Endothelial cell of umbilical vein (primary cell): ENCODE measurements at regions not wholly inside any gene's neighbourhood (a gene's known extent, or its start where the extent isn't known, plus 50 kb on each side); places are given as distances from the start of the nearest gene placed in this dataset.

Experiments used
- BruUV-seq: library from RNA; stranded (reverse); fragments of 400-500 nt; replicated peaks from 2 replicates; lab custom pipeline; 2021; lab: Mats Ljungman, UMichigan
- CTCF ChIA-PET: fragments of 300-600, 350-600 bp; sonication (Branson Sonifier 250); formaldehyde crosslinking; loops from one replicate; lab custom pipeline; 2021; ENCODE audit warnings: antibody characterized with exemption, inconsistent platforms; lab: Charles Lee
- POLR2A ChIA-PET: fragments of 300-600, 350-600 bp; sonication (Branson Sonifier 250); formaldehyde crosslinking; loops from one replicate; lab custom pipeline; 2021; ENCODE audit warnings: antibody characterized with exemption, inconsistent platforms; lab: Charles Lee
- DNase-seq: peaks from one replicate; pipeline ENCODE4 v3.0.0-alpha.2; 2011; ENCODE audit warnings: low read depth, low spot score
- FAIRE-seq: peaks from 2 replicates; lab custom pipeline; 2011; peaks lifted over from hg19 to GRCh38; lab: Jason Lieb, UNC
- H2AFZ ChIP-seq: 2 replicates; pipeline ENCODE4 v1.6.0; 2012; ENCODE audit warnings: low read depth, low read length, control low read depth, inconsistent platforms
- H3K27ac ChIP-seq: 2 replicates; pipeline ENCODE4 v1.5.1; 2011; ENCODE audit warnings: low read depth, mild to moderate bottlenecking, control low read depth, low read length, moderate library complexity; ENCODE audit not compliant: insufficient read depth
- H3K27me3 ChIP-seq, 2 experiments: 2 replicates each; pipeline versions ENCODE4 v1.6.0 to v1.6.1; 2011; ENCODE audit warnings: low read length in 2 of 2, mixed read lengths in 1 of 2; ENCODE audit not compliant: control insufficient read depth in 2 of 2, insufficient read depth in 2 of 2
- H3K36me3 ChIP-seq, 2 experiments: 2 replicates in 1 of 2; 3 replicates in 1 of 2; pipeline ENCODE4 v1.5.1; 2011; ENCODE audit warnings: low read length in 2 of 2, mild to moderate bottlenecking in 1 of 2, moderate library complexity in 1 of 2; ENCODE audit not compliant: control insufficient read depth in 2 of 2, insufficient read depth in 2 of 2; ENCODE audit errors: extremely low read depth in 1 of 2
- H3K4me1 ChIP-seq: 3 replicates; pipeline ENCODE4 v1.5.1; 2011; ENCODE audit warnings: mild to moderate bottlenecking, low read length; ENCODE audit not compliant: control insufficient read depth, insufficient read depth; ENCODE audit errors: extremely low read depth
- H3K4me2 ChIP-seq: 2 replicates; pipeline ENCODE4 v1.6.1; 2011; ENCODE audit warnings: low read length, control low read depth, mixed read lengths; ENCODE audit not compliant: insufficient read depth
- H3K4me3 ChIP-seq, 3 experiments: fragments of 200-600 bp in 1 of 3; sonication (generic), shearing (Covaris generic) in 1 of 3; replicated peaks in 1 of 3; 2 replicates each; pipeline ENCODE4 v1.5.1; 2011 to 2016; ENCODE audit warnings: control low read depth in 3 of 3, low read length in 3 of 3, mild to moderate bottlenecking in 2 of 3, inconsistent platforms in 1 of 3, low read depth in 1 of 3, moderate library complexity in 1 of 3; ENCODE audit not compliant: insufficient read depth in 1 of 3
- H3K79me2 ChIP-seq: 2 replicates; pipeline ENCODE4 v1.6.0; 2012; ENCODE audit warnings: low read length, inconsistent platforms; ENCODE audit not compliant: control insufficient read depth, insufficient read depth
- H3K9ac ChIP-seq: replicated peaks from 2 replicates; pipeline ENCODE3; 2011; ENCODE audit warnings: low read length, control low read depth; ENCODE audit not compliant: insufficient read depth; ENCODE audit errors: extremely low read depth
- H3K9me1 ChIP-seq: replicated peaks from 3 replicates; pipeline ENCODE4 v1.6.0; 2011; ENCODE audit warnings: mild to moderate bottlenecking, low read length; ENCODE audit not compliant: control insufficient read depth, insufficient read depth; ENCODE audit errors: extremely low read depth
- H3K9me3 ChIP-seq: replicated peaks from 2 replicates; pipeline ENCODE4 v1.5.1; 2012; ENCODE audit warnings: low read length, inconsistent platforms; ENCODE audit not compliant: control insufficient read depth, insufficient read depth
- H4K20me1 ChIP-seq: replicated peaks from 2 replicates; pipeline ENCODE3; 2011; ENCODE audit warnings: mild to moderate bottlenecking, low read length; ENCODE audit not compliant: control insufficient read depth, insufficient read depth; ENCODE audit errors: extremely low read depth
- CTCF ChIP-seq, 2 donors: IDR thresholded peaks; 1 replicate in 1 of 2; 2 replicates in 1 of 2; pipeline ENCODE4 v1.5.1; 2011; ENCODE audit warnings: low read length in 2 of 2, mild to moderate bottlenecking in 2 of 2, moderate library complexity in 2 of 2, control low read depth in 1 of 2, inconsistent platforms in 1 of 2, low read depth in 1 of 2; ENCODE audit not compliant: insufficient read depth in 1 of 2; ENCODE audit errors: extremely low read depth in 1 of 2
- EZH2 ChIP-seq: IDR thresholded peaks from 2 replicates; pipeline ENCODE4 v1.6.1; 2012; ENCODE audit warnings: borderline replicate concordance, low read depth, mild to moderate bottlenecking, moderate library complexity, low read length, inconsistent platforms; ENCODE audit not compliant: severe bottlenecking
- FOS ChIP-seq: IDR thresholded peaks from 2 replicates; pipeline ENCODE4 v1.6.1; 2011; ENCODE audit warnings: mild to moderate bottlenecking, low read length, moderate library complexity, borderline replicate concordance; ENCODE audit not compliant: insufficient read depth
- GATA2 ChIP-seq: IDR thresholded peaks from 2 replicates; pipeline ENCODE4 v1.7.0; 2011; ENCODE audit warnings: low read depth, mild to moderate bottlenecking, moderate library complexity, mixed read lengths, low read length; ENCODE audit not compliant: insufficient read length, insufficient read depth
- MAX ChIP-seq: IDR thresholded peaks from 2 replicates; pipeline ENCODE4 v1.6.1; 2011; ENCODE audit not compliant: insufficient read depth, insufficient read length
- MYC ChIP-seq: IDR thresholded peaks from one replicate; pipeline ENCODE4 v1.6.1; 2011; ENCODE audit warnings: mild to moderate bottlenecking, low read depth, low read length
- dilution Hi-C: fragments of 300-500 bp; cut with MboI; formaldehyde crosslinking; loops from one replicate; pipeline ENCODE4 v1.15.0; 2019; ENCODE audit warnings: low sequenced_read_pairs; ENCODE audit not compliant: extremely low pct_ligation_motif_present
- intact Hi-C: fragments of 100-400 bp; cut with micrococcal nuclease; formaldehyde crosslinking; loops from one replicate; pipeline ENCODE4 v1.10.0; 2022

GRCh38 chr1:218604217-218604616, 259.1 kb downstream of the TGFB2 start:
- Histone ChIP-seq H3K4me1 (no peaks in the 10 kb centered on the region), H3K9me1 (no peaks in the 10 kb centered on the region), H2AFZ (no peak overlapping the region), H3K9ac (no peak overlapping the region), H3K4me2 (no peak overlapping the region), H3K4me3 (no peak overlapping the region), H3K27me3 (no peaks in the 10 kb centered on the region), H3K27ac (no peak overlapping the region), H3K79me2 (no peaks in the 10 kb centered on the region), H4K20me1 (no peaks in the 10 kb centered on the region), H3K9me3 (no peaks in the 10 kb centered on the region), H3K36me3 (no peaks in the 10 kb centered on the region)
- POLR2A ChIA-PET, result no interaction called here
- dilution Hi-C loops (no loop called here), intact Hi-C loops (no loop called here)
- no peak for DNase-seq
- CTCF ChIA-PET, result interaction anchor here (0.6 kb wide), 1 partner anchor 1437 kb away, joined by 3 read pairs; no protein-coding TSS in a partner anchor
- no peak for TF ChIP-seq MYC
- TF ChIP-seq FOS, result no peak
- TF ChIP-seq EZH2, result no peak
- TF ChIP-seq CTCF (IDR thresholded peaks at IDR 0.05; ENCODE audit: extremely low read depth in 1 of 2, insufficient read depth in 1 of 2, low read depth in 1 of 2, low read length in 2 of 2), result no peak
- no peak for TF ChIP-seq GATA2
- TF ChIP-seq MAX, result no peak
- FAIRE-seq, result no peak
- no TSS peak for BruUV-seq
